Fibroblast of the aortic adventitia (primary cell): ENCODE measurements at regions not wholly inside any gene's neighbourhood (a gene's known extent, or its start where the extent isn't known, plus 50 kb on each side); places are given as distances from the start of the nearest gene placed in this dataset.
"Not testable (repeated sequence)": the region's sequence is repeated elsewhere in the genome, so short reads cannot be mapped to it uniquely, and the experiment has no call there.

Experiments used
- DNase-seq: peaks from one replicate; pipeline ENCODE4 v3.0.0-alpha.2; 2010; ENCODE audit warnings: low read depth
- H3K4me3 ChIP-seq: 2 replicates; pipeline ENCODE4 v1.5.1; 2011; ENCODE audit warnings: low read depth, mild to moderate bottlenecking, control low read depth, low read length, moderate library complexity
- CTCF ChIP-seq: IDR thresholded peaks from 2 replicates; pipeline ENCODE4 v1.5.1; 2011; ENCODE audit warnings: mild to moderate bottlenecking, low read length, control low read depth, inconsistent platforms; ENCODE audit not compliant: insufficient read depth

- TF ChIP-seq CTCF = no peak
- no peak overlapping the region for H3K4me3 ChIP-seq
- DNase-seq = no peak
Observed at GRCh38 chr2:146701183-146701582, 1143.6 kb upstream of the ACVR2A start.

GRCh38 chr2:146697307-146697706, 1147.5 kb upstream of the ACVR2A start:
- TF ChIP-seq CTCF = no peak
- H3K4me3 ChIP-seq = no peak overlapping the region

GRCh38 chr2:146696787-146697186, 1148.0 kb upstream of the ACVR2A start:
- not testable (repeated sequence) for DNase-seq

More at GRCh38 chr2:146697307-146697706, 1147.5 kb upstream of the ACVR2A start:
- DNase-seq = no peak

DNA sequence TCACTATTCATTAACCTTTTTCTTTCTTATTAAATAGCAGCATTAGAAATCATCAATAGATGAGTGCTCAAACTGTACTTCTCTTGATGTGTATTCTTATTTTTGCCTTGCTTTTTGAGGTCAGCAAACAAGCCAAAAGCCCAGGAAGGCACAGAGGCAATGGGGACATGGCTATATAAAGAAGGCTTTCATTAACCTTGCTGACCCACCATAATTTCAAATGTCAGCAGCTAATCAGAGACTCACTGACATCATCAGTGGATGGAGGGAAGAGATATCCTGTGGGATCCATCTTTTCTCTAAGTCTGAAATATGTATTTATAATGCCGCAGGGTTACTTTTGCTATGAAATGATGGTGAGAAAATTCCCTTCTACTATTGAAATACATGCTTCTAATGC, 1162.8 kb upstream of the ACVR2A start:
- no peak for TF ChIP-seq CTCF
- no peak overlapping the region for H3K4me3 ChIP-seq
- no peak for DNase-seq

More at GRCh38 chr2:146696787-146697186, 1148.0 kb upstream of the ACVR2A start:
- H3K4me3 ChIP-seq = not testable (repeated sequence)

- no peak overlapping the region for H3K4me3 ChIP-seq
- DNase-seq = no peak
- no peak for TF ChIP-seq CTCF
Observed at GRCh38 chr2:146678516-146678915, 1166.3 kb upstream of the ACVR2A start.

DNA sequence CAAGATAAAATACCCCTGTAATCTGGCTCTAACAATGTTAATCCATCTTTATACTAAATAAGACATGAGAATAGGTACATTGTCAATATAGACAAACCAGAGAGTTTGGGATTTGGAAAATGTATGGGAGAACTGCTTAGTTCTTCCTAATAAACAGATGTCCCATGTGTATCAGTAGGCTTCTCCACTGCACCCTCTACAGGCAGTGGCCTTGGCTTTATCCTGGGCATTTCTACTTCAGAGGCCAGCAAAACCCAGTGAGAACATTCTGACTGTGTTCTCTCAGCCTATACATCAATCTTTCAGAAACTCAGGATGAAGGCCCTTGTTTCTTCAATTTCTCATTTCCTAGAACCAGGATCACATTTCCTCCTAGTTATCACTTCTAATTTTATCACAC, 1167.5 kb upstream of the ACVR2A start:
- no peak overlapping the region for H3K4me3 ChIP-seq
- no peak for TF ChIP-seq CTCF
- no peak for DNase-seq

DNA sequence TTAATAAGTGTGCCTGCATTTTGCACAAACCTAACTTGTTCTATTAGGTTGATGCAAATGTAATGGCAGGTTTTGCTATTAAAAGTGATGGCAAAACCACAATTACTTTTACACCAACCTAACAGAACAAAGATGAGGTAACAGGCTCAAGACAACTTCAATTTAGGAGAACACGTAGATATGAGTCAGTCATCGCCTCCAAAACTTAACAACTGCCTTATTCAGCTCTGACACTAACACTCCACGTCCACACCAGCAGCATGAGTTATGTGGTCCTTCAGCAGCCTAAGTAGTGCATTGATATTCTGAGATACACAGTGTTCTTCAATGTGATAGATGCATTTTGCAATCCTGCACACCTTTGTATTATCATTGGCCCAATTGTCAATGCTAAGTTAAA, 1175.1 kb upstream of the ACVR2A start:
- TF ChIP-seq CTCF = no peak
- no peak for DNase-seq
- no peak overlapping the region for H3K4me3 ChIP-seq
